Sigmoid colon (tissue), 6 donors: ENCODE measurements at regions not wholly inside any gene's neighbourhood (a gene's known extent, or its start where the extent isn't known, plus 50 kb on each side); places are given as distances from the start of the nearest gene placed in this dataset.

Experiments
- DNase-seq: peaks from one replicate; pipeline ENCODE4 v3.0.0-alpha.2; 2019
- H3K27ac ChIP-seq, 4 donors: fragments of 200-600 bp; sonication (generic); one replicate each; pipeline ENCODE4 v1.5.1; 2016 to 2019; ENCODE audit warnings: mild to moderate bottlenecking in 1 of 4
- H3K27me3 ChIP-seq, 3 donors: fragments of 200-600 bp; sonication (generic); one replicate each; pipeline ENCODE4 v1.5.1; 2019; ENCODE audit warnings: mild to moderate bottlenecking in 1 of 3
- H3K36me3 ChIP-seq, 4 donors: fragments of 200-600 bp; sonication (generic); one replicate each; pipeline ENCODE4 v1.5.1; 2016 to 2019
- H3K4me1 ChIP-seq, 4 donors: fragments of 200-600 bp; sonication (generic); one replicate each; pipeline ENCODE4 v1.5.1; 2017 to 2019
- H3K4me3 ChIP-seq, 4 donors: fragments of 200-600 bp; sonication (generic); one replicate each; pipeline ENCODE4 v1.5.1; 2017 to 2019; ENCODE audit warnings: mild to moderate bottlenecking in 2 of 4, moderate library complexity in 1 of 4
- H3K9me3 ChIP-seq, 4 donors: fragments of 200-600 bp in 3 of 4; sonication (generic) in 3 of 4; one replicate each; pipeline versions ENCODE4 v1.5.1 to v1.6.1; 2013 to 2019
- CTCF ChIP-seq, 4 experiments: fragments of 450-650 bp in 3 of 4; fragments of 200-600 bp in 1 of 4; IDR thresholded peaks; one replicate each; pipeline ENCODE4 v1.5.1; 2016 to 2019; ENCODE audit warnings: antibody characterized with exemption in 4 of 4, mild to moderate bottlenecking in 3 of 4, moderate library complexity in 2 of 4
- EP300 ChIP-seq, 4 donors: sonication (generic); formaldehyde crosslinking; IDR thresholded peaks; one replicate each; pipeline ENCODE4 v1.6.1; 2017; ENCODE audit warnings: antibody characterized with exemption in 4 of 4
- POLR2A ChIP-seq, 2 donors: fragments of 450-650 bp; IDR thresholded peaks; one replicate each; pipeline ENCODE4 v1.6.1; 2016; ENCODE audit warnings: antibody characterized with exemption in 2 of 2, mild to moderate bottlenecking in 2 of 2, moderate library complexity in 2 of 2
- POLR2AphosphoS5 ChIP-seq, 4 donors: sonication (generic); formaldehyde crosslinking; IDR thresholded peaks; one replicate each; pipeline ENCODE4 v1.6.1; 2017; ENCODE audit warnings: antibody characterized with exemption in 4 of 4
- whole genome bisulfite sequencing, 2 donors: extraction: QIAGEN DNeasy Blood & Tissue Kit; methylation state at CpG; one replicate each; pipeline ENCODE4 v1.1.7; 2013; 5-methylcytosine and 5-hydroxymethylcytosine counted together
- intact Hi-C: fragments of 100-400 bp; cut with DNase I; formaldehyde crosslinking; loops from one replicate; pipeline ENCODE4 v1.15.1; 2023
- donor health status: healthy with polysubstance abuse.
- donor health status: healthy.

DNA sequence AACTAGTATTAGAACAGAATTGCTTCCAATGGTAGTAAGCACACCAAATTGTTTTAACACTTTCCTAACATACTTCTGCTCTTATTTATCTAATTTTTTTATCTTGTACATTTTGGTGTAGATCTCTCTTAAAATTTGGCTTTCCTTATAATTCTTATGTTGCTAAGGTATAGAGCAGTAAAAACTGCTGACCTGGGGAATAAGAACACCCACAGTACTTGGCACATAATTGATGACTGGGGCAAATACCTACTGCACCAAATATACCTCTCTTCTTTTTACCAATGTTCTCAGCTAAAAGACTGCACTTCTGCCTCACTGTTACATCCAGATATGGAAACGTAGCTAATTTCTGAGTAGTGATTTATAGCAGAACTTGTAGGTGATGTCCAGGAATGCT is 642.2 kb downstream of the LIG4 start:
- H3K9me3 ChIP-seq: no peaks in the 10 kb centered on the region
- H3K4me1 ChIP-seq: no peaks in the 10 kb centered on the region
- WGBS, 2 donors: 65 to 84% methylated on average over 1 of the region's 1 CpG
- H3K36me3 ChIP-seq: no peaks in the 10 kb centered on the region
- H3K27ac ChIP-seq: no peak overlapping the region
- intact Hi-C loops: no loop called here
- no peak overlapping the region for H3K4me3 ChIP-seq
- no peaks in the 10 kb centered on the region for H3K27me3 ChIP-seq
- no peak for TF ChIP-seq CTCF (IDR thresholded peaks at IDR 0.05)
- TF ChIP-seq EP300 (IDR thresholded peaks at IDR 0.05): no peak
- no peak for TF ChIP-seq POLR2AphosphoS5 (IDR thresholded peaks at IDR 0.05)
- TF ChIP-seq POLR2A (IDR thresholded peaks at IDR 0.05): no peak
- no peak for DNase-seq

DNA sequence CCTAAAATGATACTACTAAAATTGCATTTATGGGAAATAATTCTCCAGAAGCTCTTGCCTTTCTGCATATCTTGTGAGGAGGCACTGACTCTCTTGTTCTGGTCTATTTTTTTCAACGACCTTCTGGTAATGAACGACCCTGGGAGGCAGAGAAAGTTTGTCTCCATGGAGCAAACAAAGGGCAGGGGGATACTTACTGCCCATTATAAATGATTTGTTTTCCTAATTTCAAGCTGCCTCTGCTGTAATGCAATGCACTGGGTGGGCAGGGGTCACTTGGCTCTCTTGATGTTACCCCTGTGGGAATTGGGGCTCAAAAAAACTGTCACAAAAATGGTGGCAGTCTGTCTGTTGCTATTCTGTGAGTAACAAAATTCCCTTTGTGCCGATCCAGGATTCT is 643.2 kb downstream of the LIG4 start:
- DNase-seq: no peak
- H3K27me3 ChIP-seq: no peaks in the 10 kb centered on the region
- no peaks in the 10 kb centered on the region for H3K9me3 ChIP-seq
- H3K4me1 ChIP-seq: no peaks in the 10 kb centered on the region
- TF ChIP-seq POLR2AphosphoS5 (IDR thresholded peaks at IDR 0.05) (no peak), CTCF (IDR thresholded peaks at IDR 0.05) (no peak), POLR2A (IDR thresholded peaks at IDR 0.05) (no peak), EP300 (IDR thresholded peaks at IDR 0.05) (no peak)
- 50 to 69% methylated on average over 3 of the region's 3 CpGs for WGBS, 2 donors
- intact Hi-C loops: no loop called here
- no peak overlapping the region for H3K4me3 ChIP-seq
- H3K36me3 ChIP-seq: no peaks in the 10 kb centered on the region
- H3K27ac ChIP-seq: no peak overlapping the region

- no peak for DNase-seq
- intact Hi-C loops: no loop called here
- H3K27ac ChIP-seq: no peak overlapping the region
- 90 to 94% methylated on average over 2 of the region's 2 CpGs for WGBS, 2 donors
- H3K9me3 ChIP-seq: no peaks in the 10 kb centered on the region
- no peak overlapping the region for H3K4me3 ChIP-seq
- TF ChIP-seq POLR2AphosphoS5 (IDR thresholded peaks at IDR 0.05) (no peak), CTCF (IDR thresholded peaks at IDR 0.05) (no peak), EP300 (IDR thresholded peaks at IDR 0.05) (no peak), POLR2A (IDR thresholded peaks at IDR 0.05) (no peak)
- no peaks in the 10 kb centered on the region for H3K4me1 ChIP-seq
- no peaks in the 10 kb centered on the region for H3K36me3 ChIP-seq
- H3K27me3 ChIP-seq: no peaks in the 10 kb centered on the region
Observed at GRCh38 chr13:107568181-107568580, 647.2 kb downstream of the LIG4 start.

GRCh38 chr13:107563099-107563925 is 652.0 kb downstream of the LIG4 start:
- H3K27me3 ChIP-seq: no peaks in the 10 kb centered on the region
- intact Hi-C loops: no loop called here
- H3K27ac ChIP-seq: no peak overlapping the region
- H3K9me3 ChIP-seq: no peaks in the 10 kb centered on the region
- no peak for TF ChIP-seq EP300 (IDR thresholded peaks at IDR 0.05)
- no peak for TF ChIP-seq CTCF (IDR thresholded peaks at IDR 0.05)
- TF ChIP-seq POLR2A (IDR thresholded peaks at IDR 0.05): no peak
- no peak for TF ChIP-seq POLR2AphosphoS5 (IDR thresholded peaks at IDR 0.05)
- DNase-seq: no peak
- no peak overlapping the region for H3K4me3 ChIP-seq
- 24 to 47% methylated on average over 7 of the region's 7 CpGs for WGBS, 2 donors
- no peaks in the 10 kb centered on the region for H3K4me1 ChIP-seq
- no peaks in the 10 kb centered on the region for H3K36me3 ChIP-seq

GRCh38 chr13:107562203-107562602 is 653.1 kb downstream of the LIG4 start:
- intact Hi-C loops: no loop called here
- no peak for DNase-seq
- no peaks in the 10 kb centered on the region for H3K36me3 ChIP-seq
- H3K27ac ChIP-seq: no peak overlapping the region
- 69 to 70% methylated on average over 5 of the region's 5 CpGs for WGBS, 2 donors
- H3K4me1 ChIP-seq: no peaks in the 10 kb centered on the region
- TF ChIP-seq CTCF (IDR thresholded peaks at IDR 0.05) (no peak), EP300 (IDR thresholded peaks at IDR 0.05) (no peak), POLR2A (IDR thresholded peaks at IDR 0.05) (no peak), POLR2AphosphoS5 (IDR thresholded peaks at IDR 0.05) (no peak)
- H3K27me3 ChIP-seq: no peaks in the 10 kb centered on the region
- no peak overlapping the region for H3K4me3 ChIP-seq
- no peaks in the 10 kb centered on the region for H3K9me3 ChIP-seq
